Neuronal stem cell (in vitro differentiated cells): ENCODE measurements at regions not wholly inside any gene's neighbourhood (a gene's known extent, or its start where the extent isn't known, plus 50 kb on each side); places are given as distances from the start of the nearest gene placed in this dataset.
A peak's percentile ranks its signal among the peaks of the same experiment; 100 is the strongest.

Experiments
- DNase-seq: peaks from one replicate; pipeline ENCODE4 v3.0.0-alpha.2; 2013; ENCODE audit warnings: low spot score
- H2AFZ ChIP-seq: one replicate; pipeline ENCODE4 v1.6.1; 2013; ENCODE audit warnings: mild to moderate bottlenecking, low read length, inconsistent platforms
- H2AK5ac ChIP-seq: 2 replicates; pipeline ENCODE4 v1.6.1; 2013; ENCODE audit warnings: low read depth, mild to moderate bottlenecking, inconsistent platforms, low read length, moderate library complexity, mixed read lengths
- H2BK120ac ChIP-seq: 2 replicates; pipeline ENCODE4 v1.6.1; 2013; ENCODE audit warnings: low read depth, mild to moderate bottlenecking, inconsistent platforms, low read length, moderate library complexity, mixed read lengths
- H2BK12ac ChIP-seq: one replicate; pipeline ENCODE4 v1.6.1; 2013; ENCODE audit warnings: low read length, inconsistent platforms
- H2BK15ac ChIP-seq: 2 replicates; pipeline ENCODE4 v1.6.1; 2013; ENCODE audit warnings: mild to moderate bottlenecking, low read length, inconsistent platforms, mixed read lengths
- H2BK5ac ChIP-seq: one replicate; pipeline ENCODE4 v1.6.1; 2013; ENCODE audit warnings: inconsistent platforms, mild to moderate bottlenecking, low read length, moderate library complexity
- H3K14ac ChIP-seq: one replicate; pipeline ENCODE4 v1.6.1; 2013; ENCODE audit warnings: low read length, inconsistent platforms
- H3K18ac ChIP-seq: 2 replicates; pipeline ENCODE4 v1.6.1; 2013; ENCODE audit warnings: low read length, inconsistent platforms
- H3K23ac ChIP-seq: 2 replicates; pipeline ENCODE4 v1.6.1; 2013; ENCODE audit warnings: low read depth, mild to moderate bottlenecking, mixed read lengths, low read length, inconsistent platforms; ENCODE audit not compliant: poor library complexity
- H3K27ac ChIP-seq: replicated peaks from 3 replicates; pipeline ENCODE4 v1.5.1; 2013; ENCODE audit warnings: low read length, inconsistent platforms
- H3K27me3 ChIP-seq, 3 experiments: 2 replicates each; pipeline ENCODE4 v1.6.1; 2013; ENCODE audit warnings: low read length in 3 of 3, mild to moderate bottlenecking in 2 of 3, inconsistent platforms in 1 of 3, low read depth in 1 of 3, mixed read lengths in 1 of 3, moderate library complexity in 1 of 3; ENCODE audit not compliant: control insufficient read depth in 3 of 3, insufficient read depth in 3 of 3
- H3K36me3 ChIP-seq, 2 donors: replicated peaks in 1 of 2; 2 replicates each; pipeline ENCODE4 v1.6.1; 2013; ENCODE audit warnings: low read length in 2 of 2; ENCODE audit not compliant: control insufficient read depth in 2 of 2, insufficient read depth in 2 of 2
- H3K4ac ChIP-seq: 2 replicates; pipeline ENCODE4 v1.6.1; 2013; ENCODE audit warnings: inconsistent platforms, mild to moderate bottlenecking, low read length, moderate library complexity
- H3K4me1 ChIP-seq, 2 donors: 1 replicate in 1 of 2; 2 replicates in 1 of 2; pipeline ENCODE4 v1.6.1; 2013; ENCODE audit warnings: low read length in 2 of 2, low read depth in 1 of 2; ENCODE audit not compliant: control insufficient read depth in 2 of 2, insufficient read depth in 1 of 2
- H3K4me2 ChIP-seq: one replicate; pipeline ENCODE4 v1.6.1; 2013; ENCODE audit warnings: mild to moderate bottlenecking, low read length, inconsistent platforms; ENCODE audit not compliant: insufficient read depth, poor library complexity, severe bottlenecking
- H3K4me3 ChIP-seq, 2 donors: 2 replicates each; pipeline ENCODE4 v1.5.1; 2013; ENCODE audit warnings: low read length in 2 of 2, mild to moderate bottlenecking in 2 of 2, inconsistent platforms in 1 of 2, moderate library complexity in 1 of 2
- H3K79me1 ChIP-seq: one replicate; pipeline ENCODE4 v1.6.1; 2013; ENCODE audit warnings: low read depth, mild to moderate bottlenecking, inconsistent platforms, low read length, moderate library complexity
- H3K9ac ChIP-seq: one replicate; pipeline ENCODE4 v1.6.1; 2013; ENCODE audit warnings: mild to moderate bottlenecking, low read depth, low read length, inconsistent platforms; ENCODE audit not compliant: poor library complexity
- H3K9me3 ChIP-seq, 2 donors: replicated peaks in 1 of 2; 2 replicates each; pipeline versions ENCODE3 to v1.6.1; 2013; ENCODE audit warnings: low read length in 2 of 2, mild to moderate bottlenecking in 2 of 2, inconsistent platforms in 1 of 2, low read depth in 1 of 2, mixed read lengths in 1 of 2, moderate library complexity in 1 of 2; ENCODE audit not compliant: control insufficient read depth in 2 of 2, insufficient read depth in 1 of 2
- H4K8ac ChIP-seq: one replicate; pipeline ENCODE4 v1.6.1; 2013; ENCODE audit warnings: low read depth, mild to moderate bottlenecking, inconsistent platforms, low read length, moderate library complexity
- H4K91ac ChIP-seq: one replicate; pipeline ENCODE4 v1.6.1; 2013; ENCODE audit warnings: low read length, low read depth, mild to moderate bottlenecking, inconsistent platforms; ENCODE audit not compliant: poor library complexity
- WGBS, 2 donors: extraction: QIAGEN DNeasy Blood & Tissue Kit; methylation state at CpG; one replicate each; pipeline ENCODE4 v1.1.7; 2013; ENCODE audit warnings: missing lambda C conversion rate in 2 of 2, mixed read lengths in 1 of 2; ENCODE audit not compliant: insufficient read length in 2 of 2, insufficient replicate concordance in 1 of 2; ENCODE audit errors: extremely low coverage in 2 of 2; 5-methylcytosine and 5-hydroxymethylcytosine counted together

DNA sequence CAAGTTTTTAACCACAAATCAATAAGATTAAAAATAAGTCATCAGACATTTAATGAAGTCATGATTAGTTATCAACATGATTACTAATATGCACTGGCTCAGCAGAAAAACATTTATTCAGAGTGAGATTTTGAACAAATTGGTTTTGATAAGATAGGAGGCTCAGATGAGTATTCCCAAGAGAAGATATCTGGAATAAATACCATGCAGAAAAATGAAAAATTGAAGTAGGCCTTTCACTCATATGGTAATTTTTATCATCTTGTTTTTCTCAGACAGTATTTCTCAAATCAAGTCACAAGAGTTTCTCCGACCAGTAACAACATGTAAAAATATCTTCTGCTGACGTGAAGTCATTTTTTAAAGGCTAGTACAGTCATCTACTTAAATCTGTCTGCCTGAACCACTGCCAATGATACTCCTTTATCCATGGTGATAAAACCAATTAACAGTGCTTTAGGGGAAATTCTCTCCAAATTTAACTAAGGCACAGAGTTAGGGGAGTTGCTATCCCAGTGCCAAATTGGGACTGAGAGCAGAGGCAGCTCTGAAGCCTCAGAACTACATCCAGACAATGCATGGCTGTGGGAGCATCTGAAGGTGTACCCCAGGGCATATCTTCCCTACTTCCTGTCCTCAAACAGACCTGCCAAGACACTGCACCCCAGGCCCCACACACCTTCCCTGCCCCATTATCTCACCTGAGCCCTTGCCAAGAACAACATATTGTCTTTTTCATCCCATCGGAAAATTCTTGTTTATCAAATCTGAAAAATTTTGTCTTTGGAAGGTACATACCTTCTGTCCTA lies 105.5 kb upstream of the TSLP start:
- H3K79me1 ChIP-seq: no peaks in the 10 kb centered on the region
- no peak overlapping the region for H3K4me3 ChIP-seq
- H3K36me3 ChIP-seq: no peaks in the 10 kb centered on the region
- H4K8ac ChIP-seq: no peak overlapping the region
- no peak overlapping the region for H2AFZ ChIP-seq
- H3K23ac ChIP-seq: no peak overlapping the region
- H3K27me3 ChIP-seq: no peaks in the 10 kb centered on the region
- H2BK12ac ChIP-seq: no peak overlapping the region
- H3K4me1 ChIP-seq: no peaks in the 10 kb centered on the region
- no peak overlapping the region for H3K14ac ChIP-seq
- H3K27ac ChIP-seq: no peak overlapping the region
- peak overlapping the region; percentile 74 for H3K9ac ChIP-seq
- H2BK120ac ChIP-seq: no peak overlapping the region
- no peak for DNase-seq
- no peak overlapping the region for H2BK15ac ChIP-seq
- WGBS, 2 donors: no CpG with 5 or more reads among the region's 3 CpGs
- H3K4ac ChIP-seq: no peak overlapping the region
- H3K4me2 ChIP-seq: no peak overlapping the region
- no peak overlapping the region for H2BK5ac ChIP-seq
- no peak overlapping the region for H4K91ac ChIP-seq
- H3K18ac ChIP-seq: no peak overlapping the region
- H2AK5ac ChIP-seq: no peak overlapping the region
- H3K9me3 ChIP-seq: no peaks in the 10 kb centered on the region

DNA sequence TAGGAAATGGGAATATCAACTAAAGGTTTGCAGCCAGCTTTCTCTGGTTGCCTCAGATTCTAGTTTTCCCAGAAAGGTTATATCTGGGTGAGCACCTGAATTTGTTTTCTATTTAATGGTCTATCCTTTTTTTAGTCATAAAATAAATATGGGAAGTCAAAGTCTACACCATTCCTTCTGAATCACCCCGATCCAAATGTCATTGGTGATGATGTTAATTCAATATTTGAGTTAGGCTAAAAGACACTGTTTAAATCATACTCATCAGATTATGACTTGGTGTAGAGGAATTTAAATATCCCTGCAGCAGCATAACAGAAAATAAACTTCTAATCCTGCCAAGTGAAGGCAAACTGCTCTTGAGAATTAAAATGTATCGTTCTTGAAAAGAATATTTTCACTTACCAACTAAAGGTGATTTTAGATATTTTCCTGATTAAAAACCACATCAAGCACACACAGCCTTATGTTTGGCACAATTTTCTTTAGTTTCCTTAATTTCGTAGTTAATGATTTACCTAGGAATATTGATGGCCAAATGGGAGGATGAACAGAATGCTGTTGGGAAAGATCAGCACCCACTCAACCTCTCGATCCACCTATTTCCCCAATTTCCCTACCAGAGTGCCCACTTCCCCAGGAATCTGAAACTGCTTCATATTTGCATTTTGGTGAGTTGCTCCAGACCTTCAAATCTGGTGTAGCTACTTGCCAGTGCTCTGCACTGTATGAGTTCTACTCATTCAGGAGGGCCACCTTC lies 103.1 kb upstream of the TSLP start:
- no peaks in the 10 kb centered on the region for H3K79me1 ChIP-seq
- no peaks in the 10 kb centered on the region for H3K4me1 ChIP-seq
- H2BK5ac ChIP-seq: no peak overlapping the region
- no peak overlapping the region for H3K27ac ChIP-seq
- H3K14ac ChIP-seq: no peak overlapping the region
- no peak overlapping the region for H3K23ac ChIP-seq
- H3K18ac ChIP-seq: no peak overlapping the region
- WGBS, 2 donors: no CpG with 5 or more reads among the region's 4 CpGs
- H2AFZ ChIP-seq: no peak overlapping the region
- no peaks in the 10 kb centered on the region for H3K9me3 ChIP-seq
- H2BK15ac ChIP-seq: no peak overlapping the region
- H3K4me2 ChIP-seq: no peak overlapping the region
- H3K4ac ChIP-seq: no peak overlapping the region
- H3K36me3 ChIP-seq: no peaks in the 10 kb centered on the region
- no peak overlapping the region for H4K8ac ChIP-seq
- DNase-seq: no peak
- H2AK5ac ChIP-seq: no peak overlapping the region
- no peaks in the 10 kb centered on the region for H3K27me3 ChIP-seq
- no peak overlapping the region for H3K4me3 ChIP-seq
- no peak overlapping the region for H2BK12ac ChIP-seq
- H4K91ac ChIP-seq: no peak overlapping the region
- no peak overlapping the region for H3K9ac ChIP-seq
- no peak overlapping the region for H2BK120ac ChIP-seq

DNA sequence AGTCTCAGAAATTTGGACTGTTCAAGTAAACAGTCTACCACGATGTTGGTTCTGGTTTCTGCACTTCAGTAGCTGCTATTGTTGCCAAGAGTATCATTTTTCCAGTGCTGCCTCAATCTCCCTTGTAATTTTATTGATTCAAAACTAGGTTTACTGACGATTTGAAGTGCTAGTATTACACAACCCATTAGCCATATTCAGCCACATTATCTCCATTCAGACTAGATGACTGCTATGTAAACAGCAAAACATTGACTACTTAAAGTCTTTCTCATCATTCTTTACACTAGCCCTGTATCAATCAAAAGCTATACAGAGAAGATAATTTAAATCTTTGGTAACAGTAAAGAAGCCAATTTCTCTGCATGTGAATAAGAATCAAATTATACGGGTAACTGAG lies 102.0 kb upstream of the TSLP start:
- H2BK15ac ChIP-seq: no peak overlapping the region

DNA sequence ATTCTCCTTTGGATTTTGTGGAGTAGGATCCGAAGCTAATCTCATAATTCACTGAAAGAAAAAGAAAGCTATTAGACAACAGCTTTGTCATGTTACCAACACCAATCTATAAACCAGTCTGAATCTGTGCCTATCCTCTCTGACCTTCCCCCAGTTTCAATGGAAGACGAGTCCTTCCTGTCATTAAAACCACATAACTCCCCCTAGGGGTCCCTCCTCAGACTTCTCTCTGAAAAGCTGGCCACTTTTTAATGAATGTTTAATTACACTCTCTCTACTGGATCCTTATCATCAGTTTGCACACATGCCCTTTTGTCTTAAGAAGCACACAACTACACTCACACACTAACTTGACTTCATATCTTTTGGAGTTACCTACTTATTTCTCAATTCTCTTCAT lies 98.0 kb upstream of the TSLP start:
- Histone ChIP-seq H2AK5ac (no peak overlapping the region), H3K4me2 (no peak overlapping the region), H3K4me1 (no peaks in the 10 kb centered on the region), H2AFZ (no peak overlapping the region), H3K79me1 (no peaks in the 10 kb centered on the region), H3K14ac (no peak overlapping the region), H3K9me3 (peaks cover 0 to 1% of the 10 kb centered on the region in 2 donors), H4K8ac (no peak overlapping the region), H2BK5ac (no peak overlapping the region), H3K27ac (no peak overlapping the region), H3K9ac (no peak overlapping the region), H2BK12ac (no peak overlapping the region), H3K36me3 (no peaks in the 10 kb centered on the region), H3K4me3 (no peak overlapping the region), H3K27me3 (no peaks in the 10 kb centered on the region), H3K18ac (no peak overlapping the region), H2BK120ac (no peak overlapping the region), H4K91ac (no peak overlapping the region), H3K23ac (no peak overlapping the region), H2BK15ac (no peak overlapping the region), H3K4ac (no peak overlapping the region)
- no peak for DNase-seq
- WGBS, 2 donors: no CpG with 5 or more reads among the region's 2 CpGs

More for the DNA sequence above, 102.0 kb upstream of the TSLP start:
- H2AFZ ChIP-seq: no peak overlapping the region
- no peak overlapping the region for H3K4me3 ChIP-seq
- no peak for DNase-seq
- H3K9me3 ChIP-seq: no peaks in the 10 kb centered on the region
- H4K91ac ChIP-seq: no peak overlapping the region
- H3K27ac ChIP-seq: no peak overlapping the region
- no peak overlapping the region for H3K23ac ChIP-seq
- WGBS, 2 donors: no CpG with 5 or more reads among the region's 3 CpGs
- no peak overlapping the region for H2BK120ac ChIP-seq
- H3K27me3 ChIP-seq: no peaks in the 10 kb centered on the region
- no peaks in the 10 kb centered on the region for H3K36me3 ChIP-seq
- H2AK5ac ChIP-seq: no peak overlapping the region
- no peak overlapping the region for H2BK12ac ChIP-seq
- H3K14ac ChIP-seq: no peak overlapping the region
- H4K8ac ChIP-seq: no peak overlapping the region
- no peak overlapping the region for H3K4me2 ChIP-seq
- H3K79me1 ChIP-seq: no peaks in the 10 kb centered on the region
- H3K18ac ChIP-seq: no peak overlapping the region
- H2BK5ac ChIP-seq: no peak overlapping the region
- no peak overlapping the region for H3K9ac ChIP-seq
- no peak overlapping the region for H3K4ac ChIP-seq
- no peaks in the 10 kb centered on the region for H3K4me1 ChIP-seq
